Dendritic cell treated with granulocyte-macrophage colony-stimulating factor and Interleukin-4, amounts not matched to agents 40 ng/mL and 50 ng/mL, for 4 days (primary cell): ENCODE measurements at regions not wholly inside any gene's neighbourhood (a gene's known extent, or its start where the extent isn't known, plus 50 kb on each side); places are given as distances from the start of the nearest gene placed in this dataset.

ENCODE experiments used
- H3K27ac Mint-ChIP-seq: one replicate; pipeline ENCODE4 v1.8.0; 2022; ENCODE audit warnings: mild to moderate bottlenecking, mixed read lengths
- H3K27me3 Mint-ChIP-seq: one replicate; pipeline ENCODE4 v1.8.0; 2022; ENCODE audit warnings: mild to moderate bottlenecking, mixed read lengths
- H3K36me3 Mint-ChIP-seq: one replicate; pipeline ENCODE4 v1.8.0; 2022; ENCODE audit warnings: low read depth, mixed read lengths
- H3K4me1 Mint-ChIP-seq: one replicate; pipeline ENCODE4 v1.8.0; 2022; ENCODE audit warnings: low read depth, mixed read lengths
- H3K4me3 Mint-ChIP-seq: one replicate; pipeline ENCODE4 v1.8.0; 2022; ENCODE audit warnings: mild to moderate bottlenecking, moderate library complexity, mixed read lengths
- H3K9me3 Mint-ChIP-seq: one replicate; pipeline ENCODE4 v1.8.0; 2022; ENCODE audit warnings: mixed read lengths
- intact Hi-C: fragments of 100-400 bp; cut with micrococcal nuclease; formaldehyde crosslinking; loops from one replicate; pipeline ENCODE4 v1.15.0; 2022

DNA sequence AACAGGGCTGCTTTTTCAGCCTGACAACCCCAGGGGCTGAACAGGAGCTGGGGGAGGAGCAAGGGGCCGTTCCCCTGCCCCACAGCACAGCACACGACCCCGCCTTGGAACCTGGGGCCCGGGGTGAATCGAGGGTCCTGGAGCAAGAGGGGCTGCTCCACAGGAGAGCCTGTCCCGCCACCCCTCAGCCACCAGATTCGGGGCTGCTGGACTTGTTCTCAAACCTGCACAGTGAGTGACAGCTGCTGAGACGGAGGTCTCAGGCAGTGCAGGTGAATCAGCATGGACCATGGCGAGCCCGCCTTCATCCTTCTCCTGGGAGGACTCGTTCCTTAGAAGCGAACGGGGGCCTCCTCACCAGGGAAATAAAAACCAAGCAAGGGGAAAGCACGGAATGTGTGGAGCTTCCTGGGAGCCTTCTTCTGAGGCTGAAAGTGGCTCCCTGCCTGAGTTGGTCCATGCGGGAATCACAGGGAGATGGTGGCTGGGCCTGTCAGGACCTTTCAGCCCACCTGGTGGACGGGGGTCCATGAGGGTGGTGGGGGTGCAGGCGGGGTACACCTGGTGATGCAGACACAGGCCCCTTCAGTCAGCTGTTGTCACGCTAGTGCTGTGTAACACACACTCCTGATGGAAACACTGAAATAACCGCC, 125.4 kb downstream of the SIK1 start:
- no peak overlapping the region for H3K27ac Mint-ChIP-seq
- H3K4me1 Mint-ChIP-seq: no peaks in the 10 kb centered on the region
- no peak overlapping the region for H3K4me3 Mint-ChIP-seq
- peaks cover 15% of the 10 kb centered on the region for H3K27me3 Mint-ChIP-seq
- no peaks in the 10 kb centered on the region for H3K36me3 Mint-ChIP-seq
- H3K9me3 Mint-ChIP-seq: no peaks in the 10 kb centered on the region
- intact Hi-C loops: no loop called here

DNA sequence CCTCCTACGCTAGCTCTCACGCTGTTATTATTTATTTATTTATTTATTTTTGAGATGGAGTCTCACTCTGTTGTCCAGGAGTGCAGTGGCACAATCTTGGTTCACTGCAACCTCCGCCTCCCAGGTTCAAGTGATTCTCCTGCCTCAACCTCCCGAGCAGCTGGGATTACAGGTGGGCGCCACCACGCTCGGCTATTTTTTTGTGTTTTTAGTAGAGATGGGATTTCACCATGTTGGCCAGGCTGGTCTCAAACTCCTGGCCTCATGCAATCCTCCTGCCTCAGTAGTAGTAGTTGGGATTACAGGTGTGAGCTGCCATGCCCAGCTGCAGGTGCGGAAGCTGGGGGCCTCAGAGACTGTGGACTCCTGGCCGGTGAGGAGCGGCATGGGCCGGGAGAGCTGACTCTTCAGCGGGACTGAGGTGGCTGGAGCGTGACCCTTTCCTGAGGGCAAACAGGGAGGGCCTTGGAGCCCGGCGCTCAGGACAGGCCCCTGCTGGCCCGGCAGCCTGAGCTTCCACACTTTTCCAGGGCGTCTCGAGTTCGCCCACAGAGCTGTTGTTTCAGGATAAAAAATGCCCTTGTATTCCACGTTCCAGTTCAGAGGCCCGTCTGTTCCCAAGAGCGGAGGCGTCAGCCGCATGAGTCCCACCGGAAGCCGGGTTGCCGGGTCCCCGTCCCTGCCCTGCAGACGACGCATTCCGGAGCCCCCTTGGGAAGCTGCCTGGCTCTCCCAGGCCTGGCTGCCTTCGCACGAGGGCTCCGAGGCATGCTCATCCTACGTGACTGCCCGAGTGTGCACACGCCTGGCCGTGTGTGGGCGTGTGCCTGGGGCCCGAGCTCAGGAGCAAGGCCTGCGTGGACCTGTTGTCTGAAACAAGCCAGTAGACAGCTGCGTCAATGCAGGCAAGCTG, 126.2 kb downstream of the SIK1 start:
- Mint-ChIP-seq H3K27ac (no peak overlapping the region), H3K4me1 (no peaks in the 10 kb centered on the region), H3K4me3 (no peak overlapping the region), H3K36me3 (no peaks in the 10 kb centered on the region), H3K9me3 (peaks cover 2% of the 10 kb centered on the region), H3K27me3 (peaks cover 14% of the 10 kb centered on the region)
- intact Hi-C loops: no loop called here

DNA sequence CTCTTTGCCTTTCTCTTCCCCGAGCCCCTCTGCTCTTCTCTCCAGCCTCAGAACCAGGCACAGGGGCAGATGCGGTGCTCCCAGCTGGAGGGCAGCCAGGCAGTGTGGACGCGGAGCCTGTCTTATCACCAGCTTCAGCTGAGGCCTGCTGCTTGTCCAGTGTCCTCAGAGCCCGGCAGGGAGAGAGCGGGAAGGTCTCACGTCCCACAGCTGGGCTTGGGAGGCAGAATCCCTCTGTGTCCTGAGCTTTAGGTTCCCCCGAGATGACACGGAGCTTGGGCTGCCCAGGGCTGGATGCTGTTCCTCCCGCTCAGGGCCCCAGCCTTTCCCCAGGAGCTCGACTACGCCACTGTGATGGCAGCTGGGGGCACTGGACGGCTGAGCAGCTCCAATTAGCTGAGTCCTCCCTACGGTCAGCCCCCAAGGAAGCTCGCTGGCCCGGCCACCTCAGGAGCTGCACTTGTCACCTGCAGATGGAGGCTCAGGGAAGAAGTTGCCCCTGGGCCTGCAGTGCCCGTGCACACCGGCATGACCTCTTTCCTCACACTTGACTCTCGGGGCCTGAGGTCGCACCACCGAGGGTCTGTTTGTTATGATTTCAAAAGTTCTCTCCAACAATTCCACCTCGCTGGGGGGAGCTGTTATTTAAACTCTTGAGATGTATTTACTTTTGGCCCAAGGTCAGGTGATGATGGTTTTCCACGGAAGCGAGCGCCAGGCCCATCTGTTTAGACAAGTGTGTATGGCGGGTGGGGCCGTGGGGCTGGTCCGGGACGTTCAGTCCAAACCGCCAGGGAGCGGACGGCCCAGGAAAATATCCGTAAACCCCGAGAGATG, 127.3 kb downstream of the SIK1 start:
- Mint-ChIP-seq H3K4me1 (no peaks in the 10 kb centered on the region), H3K36me3 (no peaks in the 10 kb centered on the region), H3K27me3 (peaks cover 14% of the 10 kb centered on the region), H3K9me3 (peaks cover 10% of the 10 kb centered on the region), H3K27ac (no peak overlapping the region), H3K4me3 (no peak overlapping the region)
- intact Hi-C loops: no loop called here

DNA sequence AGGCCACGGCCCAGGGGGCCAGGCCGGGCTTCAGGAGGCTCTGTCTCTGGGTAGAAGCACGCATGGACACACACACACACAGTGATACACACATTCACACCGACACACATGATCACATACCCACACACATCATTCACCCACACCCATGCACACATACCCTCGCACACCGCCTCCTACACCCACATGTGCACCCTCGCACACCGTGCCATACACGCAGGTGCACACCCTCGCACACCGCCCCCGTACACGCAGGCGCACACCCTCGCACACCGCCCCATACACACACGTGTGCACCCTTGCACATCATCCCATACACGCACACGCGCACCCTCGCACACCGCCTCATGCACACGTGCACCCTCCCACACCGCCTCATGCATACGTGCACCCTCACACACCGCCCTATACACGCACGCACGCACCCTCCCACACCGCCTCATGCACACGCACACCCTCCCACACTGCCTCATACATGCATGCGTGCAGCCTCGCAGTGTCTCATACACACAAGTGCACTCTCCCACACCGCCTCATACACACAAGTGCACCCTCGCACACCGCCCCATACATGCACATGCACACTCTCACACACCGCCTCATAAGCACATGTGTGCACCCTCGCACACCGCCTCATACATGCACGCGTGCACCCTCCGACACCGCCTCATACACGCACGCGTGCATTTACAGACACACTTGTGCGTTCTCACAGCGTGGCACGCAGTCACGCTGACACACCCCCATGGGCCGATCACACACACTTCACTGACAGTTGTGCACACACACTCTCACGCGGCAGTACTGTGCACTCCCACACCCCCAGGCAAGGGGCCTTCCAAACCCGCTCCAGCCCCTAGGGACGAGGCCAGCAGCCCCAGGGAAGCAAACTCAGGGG, 128.1 kb downstream of the SIK1 start:
- H3K4me3 Mint-ChIP-seq: no peak overlapping the region
- no peaks in the 10 kb centered on the region for H3K4me1 Mint-ChIP-seq
- intact Hi-C loops: no loop called here
- peaks cover 11% of the 10 kb centered on the region for H3K27me3 Mint-ChIP-seq
- H3K36me3 Mint-ChIP-seq: no peaks in the 10 kb centered on the region
- H3K27ac Mint-ChIP-seq: no peak overlapping the region
- H3K9me3 Mint-ChIP-seq: peaks cover 10% of the 10 kb centered on the region

DNA sequence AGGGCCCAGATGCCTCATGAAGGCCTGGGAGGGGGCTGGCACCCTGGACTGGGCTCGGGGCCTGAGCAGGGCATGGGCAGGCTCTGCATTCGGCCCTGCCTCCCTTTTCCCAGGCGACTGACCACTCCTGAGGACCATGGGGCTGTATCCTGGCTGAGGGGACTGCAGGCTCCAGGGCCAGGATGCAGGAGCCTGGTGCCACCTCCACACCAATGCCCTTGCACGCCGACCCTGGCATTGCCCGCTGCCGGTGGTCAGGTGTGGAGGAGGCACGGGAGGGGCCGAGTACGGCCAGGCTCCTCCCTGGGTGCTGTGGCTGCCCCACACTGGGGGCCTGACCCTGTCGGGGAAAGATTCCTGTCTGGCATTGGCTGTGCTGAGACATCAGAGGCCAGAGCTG, 128.9 kb downstream of the SIK1 start:
- H3K36me3 Mint-ChIP-seq: no peaks in the 10 kb centered on the region
- no peaks in the 10 kb centered on the region for H3K4me1 Mint-ChIP-seq
- H3K9me3 Mint-ChIP-seq: peaks cover 10% of the 10 kb centered on the region
- no peak overlapping the region for H3K27ac Mint-ChIP-seq
- intact Hi-C loops: no loop called here
- H3K27me3 Mint-ChIP-seq: peaks cover 9% of the 10 kb centered on the region
- no peak overlapping the region for H3K4me3 Mint-ChIP-seq

DNA sequence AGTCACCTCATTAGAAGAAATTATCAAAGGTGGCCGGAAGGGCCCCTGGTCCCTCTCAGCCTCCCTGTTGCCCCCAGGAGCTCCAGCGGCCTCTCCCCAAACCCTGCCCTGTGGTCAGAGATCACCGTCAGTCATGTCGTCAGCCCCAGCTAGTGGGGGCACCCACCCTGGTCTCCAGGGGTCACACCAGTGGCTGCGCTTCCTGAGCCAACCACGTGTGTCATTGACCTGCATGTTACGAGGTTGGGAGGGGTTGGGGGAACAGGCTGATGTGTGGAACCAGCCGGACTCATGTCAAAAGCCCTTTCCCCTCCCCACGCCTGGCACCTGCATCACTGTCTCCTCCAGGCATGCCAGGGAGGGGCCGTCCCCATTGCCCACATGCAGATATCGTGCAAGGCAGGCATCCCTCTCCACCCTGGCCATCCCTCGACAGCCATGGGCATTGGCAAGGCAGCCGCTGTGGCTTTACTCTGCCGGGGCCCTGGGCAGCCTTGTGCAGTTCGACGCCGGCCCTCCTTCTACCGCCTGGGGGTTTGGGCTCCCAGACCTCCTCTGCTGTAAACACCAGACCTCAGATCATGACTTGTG, 128.7 kb downstream of the CRYAA start:
- Mint-ChIP-seq H3K4me1 (no peaks in the 10 kb centered on the region), H3K27me3 (peaks cover 9% of the 10 kb centered on the region), H3K9me3 (peaks cover 10% of the 10 kb centered on the region), H3K36me3 (no peaks in the 10 kb centered on the region), H3K4me3 (no peak overlapping the region), H3K27ac (no peak overlapping the region)
- intact Hi-C loops: no loop called here

DNA sequence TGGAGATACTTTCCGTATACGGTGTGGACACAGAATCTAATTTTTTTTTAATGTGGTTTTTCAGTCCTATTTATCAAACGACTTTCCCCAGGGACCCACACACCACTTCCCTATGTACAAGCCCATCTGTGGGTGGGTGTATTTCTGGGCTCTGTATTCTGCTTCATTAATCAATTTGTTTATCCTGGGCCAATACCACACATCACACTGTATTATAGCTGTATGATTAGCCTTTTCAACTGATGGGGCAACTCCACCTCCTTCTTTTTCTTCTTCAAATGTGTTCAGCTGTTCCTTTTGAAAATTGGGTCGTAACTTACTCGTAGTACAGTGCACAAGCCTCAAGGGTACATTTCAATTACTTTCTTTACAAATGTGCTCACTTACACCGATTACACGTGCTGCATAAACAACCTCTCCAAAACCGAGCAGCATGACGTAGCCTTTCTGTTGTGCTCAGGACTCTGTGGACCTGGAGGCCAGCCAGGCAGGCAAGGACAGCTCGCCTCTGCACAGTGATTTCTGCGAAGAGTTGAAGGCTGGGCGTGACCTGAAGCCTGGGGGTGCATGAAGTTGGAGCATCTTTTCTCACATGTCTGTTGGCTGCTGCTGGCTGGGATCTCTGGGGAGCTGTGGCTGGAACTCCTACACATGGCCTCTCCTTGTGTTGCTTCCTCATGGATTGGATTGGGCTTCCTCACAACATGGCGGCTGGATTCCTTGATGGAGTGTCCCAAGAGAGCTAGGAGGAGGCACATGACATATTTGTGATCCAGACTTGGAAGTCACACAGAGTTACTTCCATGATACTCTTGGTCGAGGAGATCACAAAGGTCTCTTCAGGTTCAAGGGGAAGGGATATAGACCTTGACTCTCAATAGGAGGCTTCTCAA, 126.5 kb downstream of the CRYAA start:
- Mint-ChIP-seq H3K27ac (no peak overlapping the region), H3K4me3 (no peak overlapping the region), H3K4me1 (no peaks in the 10 kb centered on the region), H3K36me3 (no peaks in the 10 kb centered on the region), H3K27me3 (peaks cover 9% of the 10 kb centered on the region), H3K9me3 (peaks cover 10% of the 10 kb centered on the region)
- intact Hi-C loops: no loop called here

DNA sequence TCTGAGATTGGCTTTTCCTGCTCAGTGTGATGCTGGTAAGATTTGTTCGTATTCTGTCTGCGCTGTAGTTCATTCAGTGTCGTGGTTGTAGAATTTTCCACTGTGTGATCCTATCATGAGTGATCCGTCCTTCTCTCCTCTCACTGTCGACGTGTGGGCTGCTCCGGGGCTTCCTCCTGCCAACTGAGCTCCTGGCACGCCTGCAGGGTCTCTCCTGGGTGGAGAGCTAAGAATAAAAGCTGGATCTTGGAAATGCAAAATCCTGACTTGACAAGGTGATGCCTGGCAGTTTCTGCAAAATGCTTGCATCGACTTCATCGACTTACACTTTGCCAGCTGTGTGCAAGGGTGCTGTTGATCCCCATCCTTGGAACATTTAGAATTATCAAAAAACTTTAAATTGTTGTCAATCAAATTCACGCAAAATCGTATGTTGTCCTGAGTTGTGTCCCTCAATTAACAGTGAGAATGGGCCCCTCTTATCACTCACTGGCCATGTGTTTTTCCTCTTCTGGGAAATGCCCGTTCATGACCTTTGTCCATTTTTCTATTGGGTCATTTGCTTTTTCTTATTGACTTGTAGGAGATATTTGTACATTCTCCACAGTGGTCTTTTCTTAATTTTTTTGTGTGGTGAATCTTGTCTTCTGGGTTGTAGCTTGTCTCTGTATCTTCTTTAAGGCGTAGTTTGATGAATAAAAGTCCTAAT, 125.5 kb downstream of the CRYAA start:
- H3K4me3 Mint-ChIP-seq: no peak overlapping the region
- intact Hi-C loops: no loop called here
- no peak overlapping the region for H3K27ac Mint-ChIP-seq
- no peaks in the 10 kb centered on the region for H3K36me3 Mint-ChIP-seq
- H3K27me3 Mint-ChIP-seq: peaks cover 9% of the 10 kb centered on the region
- H3K9me3 Mint-ChIP-seq: peaks cover 16% of the 10 kb centered on the region
- H3K4me1 Mint-ChIP-seq: no peaks in the 10 kb centered on the region

DNA sequence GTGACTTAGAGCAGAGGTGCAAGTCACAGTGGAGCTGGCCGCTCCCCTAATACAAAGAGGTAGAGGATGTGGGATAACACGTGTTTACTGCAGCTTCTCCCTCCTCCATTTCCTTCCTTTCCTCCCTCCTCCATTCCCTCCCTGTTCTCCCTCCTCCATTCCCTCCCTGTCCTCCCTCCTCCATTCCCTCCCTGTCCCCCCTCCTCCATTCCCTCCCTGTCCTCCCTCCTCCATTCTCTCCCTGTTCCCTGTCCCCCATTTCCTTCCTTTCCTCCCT, 124.0 kb downstream of the CRYAA start:
- peaks cover 20% of the 10 kb centered on the region for H3K9me3 Mint-ChIP-seq
- H3K4me3 Mint-ChIP-seq: no peak overlapping the region
- H3K36me3 Mint-ChIP-seq: no peaks in the 10 kb centered on the region
- H3K27ac Mint-ChIP-seq: no peak overlapping the region
- peaks cover 9% of the 10 kb centered on the region for H3K27me3 Mint-ChIP-seq
- intact Hi-C loops: no loop called here
- no peaks in the 10 kb centered on the region for H3K4me1 Mint-ChIP-seq

DNA sequence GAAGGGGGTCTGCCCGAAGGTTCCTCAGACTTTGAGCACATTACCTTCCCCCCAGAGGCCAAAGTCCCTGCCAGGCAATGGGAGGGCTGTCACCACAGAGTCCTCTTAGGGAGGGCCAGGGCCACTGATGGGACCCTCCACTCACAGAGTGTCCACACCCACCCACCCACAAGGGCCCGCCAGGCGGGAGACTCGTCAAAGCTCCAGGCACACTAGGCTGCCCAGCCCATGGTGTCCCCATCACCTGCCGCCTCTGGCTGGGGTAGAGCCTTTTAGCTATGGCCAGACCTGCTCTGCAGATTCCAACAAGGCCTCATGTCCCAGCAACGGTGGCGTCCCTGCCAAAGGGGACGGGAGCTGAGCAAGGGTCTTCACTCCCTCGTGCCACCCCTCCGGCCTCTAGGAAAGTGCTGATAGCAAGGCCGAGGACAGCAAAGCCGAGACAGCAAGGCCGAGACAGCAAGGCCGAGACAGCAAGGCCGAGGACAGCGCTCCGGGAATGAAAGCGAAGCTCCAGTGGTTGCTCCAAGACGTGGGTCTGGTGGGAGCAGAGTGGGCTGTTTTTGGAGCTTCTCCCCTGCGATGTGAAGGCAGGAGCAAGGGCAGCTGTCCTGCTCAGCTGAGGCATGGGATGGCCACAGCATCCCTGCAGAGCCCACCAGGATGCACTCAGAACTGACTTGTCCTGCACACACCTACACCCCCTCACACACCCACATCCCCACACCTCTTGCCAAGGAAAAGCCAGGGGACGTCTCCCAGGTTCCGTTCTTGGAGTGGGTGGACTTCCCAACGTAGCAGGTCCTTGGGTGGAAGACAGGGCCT, 123.4 kb downstream of the CRYAA start:
- Mint-ChIP-seq H3K4me1 (no peaks in the 10 kb centered on the region), H3K4me3 (no peak overlapping the region)

DNA sequence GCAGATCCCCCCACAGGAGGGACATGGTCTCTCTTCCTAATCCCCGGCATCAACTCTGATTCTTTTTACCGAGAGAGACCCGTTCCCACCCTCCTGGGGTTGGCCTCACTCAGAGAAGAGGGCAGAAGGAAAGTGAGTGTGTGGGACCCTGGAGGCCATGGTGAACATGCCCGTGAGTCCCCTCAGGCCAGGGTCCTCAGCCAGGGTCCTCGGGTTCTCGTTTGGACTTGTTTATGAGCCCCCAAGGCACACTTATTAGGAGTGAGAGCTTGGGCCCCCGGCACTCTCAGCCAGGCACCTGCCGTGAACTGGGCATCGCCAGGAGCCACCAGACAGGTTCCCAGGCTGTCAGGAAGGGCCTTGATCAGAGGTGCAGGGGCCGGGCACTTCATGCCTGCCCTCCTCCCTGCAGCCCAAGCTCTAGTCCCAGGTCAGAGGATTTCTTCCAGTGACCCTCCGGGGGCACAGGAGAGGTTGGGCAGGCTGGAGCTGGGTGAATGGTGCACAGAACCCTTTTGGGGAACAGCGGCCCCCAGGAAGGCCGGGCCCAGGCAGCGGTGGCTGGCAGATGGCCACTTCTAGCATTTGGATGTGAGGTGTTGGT, 122.6 kb downstream of the CRYAA start:
- H3K27ac Mint-ChIP-seq: no peak overlapping the region
- no peaks in the 10 kb centered on the region for H3K36me3 Mint-ChIP-seq
- peaks cover 20% of the 10 kb centered on the region for H3K9me3 Mint-ChIP-seq
- intact Hi-C loops: no loop called here
- no peak overlapping the region for H3K4me3 Mint-ChIP-seq
- peaks cover 7% of the 10 kb centered on the region for H3K27me3 Mint-ChIP-seq
- no peaks in the 10 kb centered on the region for H3K4me1 Mint-ChIP-seq

More for the DNA sequence above, 123.4 kb downstream of the CRYAA start:
- no peaks in the 10 kb centered on the region for H3K36me3 Mint-ChIP-seq
- intact Hi-C loops: no loop called here
- H3K27ac Mint-ChIP-seq: no peak overlapping the region
- peaks cover 9% of the 10 kb centered on the region for H3K27me3 Mint-ChIP-seq
- H3K9me3 Mint-ChIP-seq: peaks cover 20% of the 10 kb centered on the region
